HCT116 (cell line): ENCODE measurements at regions not wholly inside any gene's neighbourhood (a gene's known extent, or its start where the extent isn't known, plus 50 kb on each side); places are given as distances from the start of the nearest gene placed in this dataset.

Experiments used
- ATAC-seq: fragments of 200-7000 bp; cut with Tn5 transposase; 2 replicates; pipeline ENCODE4 v1.9.1; 2020; ENCODE audit warnings: mild to moderate bottlenecking, moderate library complexity
- BruUV-seq: library from RNA; stranded (reverse); fragments of 400-500 nt; replicated peaks from 2 replicates; lab custom pipeline; 2021; lab: Mats Ljungman, UMichigan
- CTCF ChIA-PET: fragments of 300-600 bp; sonication (Branson Sonifier 250); formaldehyde crosslinking; loops from one replicate; lab custom pipeline; 2021; ENCODE audit warnings: antibody characterized with exemption; lab: Charles Lee
- POLR2A ChIA-PET: fragments of 300-600, 350-600 bp; sonication (Branson Sonifier 250); formaldehyde crosslinking; loops from one replicate; lab custom pipeline; 2021; ENCODE audit warnings: antibody characterized with exemption; lab: Charles Lee
- RAD21 ChIA-PET, 2 experiments: fragments of 300-600 bp; sonication (Branson Sonifier 250); formaldehyde crosslinking; loops; one replicate each; lab custom pipeline; 2023; ENCODE audit warnings: low total read pairs in 2 of 2; ENCODE audit not compliant: uncharacterized antibody in 2 of 2, unreplicated experiment in 2 of 2, low non-redundant PET in 1 of 2; lab: Charles Lee
- DNase-seq: peaks from one replicate; pipeline ENCODE4 v3.0.0-alpha.2; 2010; ENCODE audit warnings: low read depth, low spot score
- H2AFZ ChIP-seq: fragments of 200-600 bp; shearing (Covaris generic), sonication (generic); 2 replicates; pipeline ENCODE4 v1.6.1; 2017; ENCODE audit warnings: low read depth, mixed run types, mixed read lengths, antibody characterized with exemption, low read length; ENCODE audit not compliant: poor library complexity, severe bottlenecking
- H3K27ac ChIP-seq: 2 replicates; pipeline ENCODE4 v1.5.1; 2012; ENCODE audit warnings: low read depth, low read length
- H3K27me3 ChIP-seq: fragments of 200-600 bp; sonication (generic); 2 replicates; pipeline ENCODE4 v1.6.1; 2016; ENCODE audit warnings: mixed run types, low read length, mixed read lengths; ENCODE audit not compliant: insufficient read depth
- H3K36me3 ChIP-seq, 2 experiments: fragments of 200-500 bp in 1 of 2; fragments of 200-600 bp in 1 of 2; sonication (Bioruptor generic) in 1 of 2; sonication (generic) in 1 of 2; 2 replicates each; pipeline versions ENCODE4 v1.5.1 to v1.6.1; 2014 to 2016; ENCODE audit warnings: low read length in 2 of 2, inconsistent platforms in 1 of 2, mixed read lengths in 1 of 2, mixed run types in 1 of 2; ENCODE audit not compliant: insufficient read depth in 2 of 2, control insufficient read depth in 1 of 2
- H3K4me1 ChIP-seq, 2 experiments: fragments of 200-600 bp in 1 of 2; sonication (generic) in 1 of 2; 2 replicates each; pipeline versions ENCODE4 v1.5.1 to v1.6.1; 2012 to 2017; ENCODE audit warnings: low read length in 2 of 2, inconsistent platforms in 1 of 2, mild to moderate bottlenecking in 1 of 2, mixed read lengths in 1 of 2, mixed run types in 1 of 2, moderate library complexity in 1 of 2; ENCODE audit not compliant: insufficient read depth in 2 of 2, control insufficient read depth in 1 of 2
- H3K4me2 ChIP-seq: fragments of 200-600 bp; sonication (generic); 2 replicates; pipeline ENCODE4 v1.6.1; 2017; ENCODE audit warnings: mixed run types, low read length, mixed read lengths
- H3K4me3 ChIP-seq, 2 experiments: fragments of 200-600 bp in 1 of 2; sonication (generic) in 1 of 2; replicated peaks in 1 of 2; 2 replicates each; pipeline ENCODE4 v1.5.1; 2011 to 2016; ENCODE audit warnings: low read length in 2 of 2, control low read depth in 1 of 2, low read depth in 1 of 2, mild to moderate bottlenecking in 1 of 2, mixed read lengths in 1 of 2, mixed run types in 1 of 2
- H3K79me2 ChIP-seq: fragments of 200-600 bp; sonication (generic); 2 replicates; pipeline ENCODE4 v1.6.1; 2017; ENCODE audit warnings: mild to moderate bottlenecking, mixed run types, low read length, moderate library complexity, mixed read lengths; ENCODE audit not compliant: insufficient read depth
- H3K9ac ChIP-seq: fragments of 200-600 bp; sonication (generic); 2 replicates; pipeline ENCODE4 v1.6.1; 2016; ENCODE audit warnings: low read length, mixed read lengths
- H3K9me2 ChIP-seq: fragments of 200-600 bp; sonication (generic), shearing (Covaris generic); 2 replicates; pipeline ENCODE4 v1.6.1; 2017; ENCODE audit warnings: mixed run types, mild to moderate bottlenecking, moderate library complexity; ENCODE audit not compliant: insufficient read depth
- H3K9me3 ChIP-seq, 2 experiments: fragments of 200-500 bp in 1 of 2; fragments of 200-600 bp in 1 of 2; sonication (Bioruptor generic) in 1 of 2; sonication (generic) in 1 of 2; 2 replicates each; pipeline ENCODE4 v1.6.1; 2014 to 2017; ENCODE audit warnings: low read length in 2 of 2, mixed read lengths in 2 of 2, inconsistent platforms in 1 of 2, low read depth in 1 of 2, mild to moderate bottlenecking in 1 of 2, mixed run types in 1 of 2, moderate library complexity in 1 of 2; ENCODE audit not compliant: control insufficient read depth in 1 of 2, insufficient read depth in 1 of 2
- H4K20me1 ChIP-seq: fragments of 200-600 bp; sonication (generic), shearing (Covaris generic); 2 replicates; pipeline ENCODE4 v1.6.1; 2017; ENCODE audit warnings: mixed run types, mild to moderate bottlenecking, moderate library complexity; ENCODE audit not compliant: insufficient read depth
- CBX3 ChIP-seq: IDR thresholded peaks from 2 replicates; pipeline ENCODE4 v1.6.1; 2012; ENCODE audit warnings: low read depth
- CEBPB ChIP-seq: IDR thresholded peaks from 2 replicates; pipeline ENCODE4 v1.6.1; 2012; ENCODE audit warnings: low read depth
- CTCF ChIP-seq, 3 experiments: fragments of 200-600 bp in 1 of 3; sonication (generic) in 1 of 3; IDR thresholded peaks in 2 of 3; conservative IDR thresholded peaks in 1 of 3; 2 replicates each; pipeline ENCODE4 v1.5.1; 2012 to 2017; ENCODE audit warnings: low read depth in 2 of 3, low read length in 2 of 3, antibody characterized with exemption in 1 of 3, borderline replicate concordance in 1 of 3, control low read depth in 1 of 3, mild to moderate bottlenecking in 1 of 3, mixed read lengths in 1 of 3, mixed run types in 1 of 3, moderate library complexity in 1 of 3; ENCODE audit not compliant: insufficient read depth in 1 of 3
- ELF1 ChIP-seq: IDR thresholded peaks from 2 replicates; pipeline ENCODE4 v1.6.1; 2012; ENCODE audit warnings: low read depth, borderline replicate concordance
- EZH2 ChIP-seq: fragments of 200-600 bp; sonication (generic); IDR thresholded peaks from 2 replicates; pipeline ENCODE4 v1.6.1; 2017; ENCODE audit warnings: antibody characterized with exemption, mixed run types
- EZH2phosphoT487 ChIP-seq: fragments of 200-600 bp; IDR thresholded peaks from 2 replicates; pipeline ENCODE4 v1.6.1; 2018; ENCODE audit warnings: antibody characterized with exemption, borderline replicate concordance
- FOSL1 ChIP-seq: IDR thresholded peaks from 2 replicates; pipeline ENCODE4 v1.6.1; 2012; ENCODE audit warnings: low read depth
- MAX ChIP-seq: IDR thresholded peaks from 2 replicates; pipeline ENCODE4 v1.6.1; 2012
- RAD21 ChIP-seq: IDR thresholded peaks from 2 replicates; pipeline ENCODE4 v1.6.1; 2012; ENCODE audit warnings: low read depth, mild to moderate bottlenecking
- SIN3A ChIP-seq: IDR thresholded peaks from 2 replicates; pipeline ENCODE4 v1.6.1; 2012; ENCODE audit warnings: low read depth
- SRF ChIP-seq: IDR thresholded peaks from 2 replicates; pipeline ENCODE4 v1.6.1; 2012; ENCODE audit warnings: low read depth
- TCF7L2 ChIP-seq: IDR thresholded peaks from 2 replicates; pipeline ENCODE4 v1.7.0; 2011; ENCODE audit warnings: borderline replicate concordance, inconsistent platforms; ENCODE audit not compliant: insufficient read depth, insufficient read length; ENCODE audit errors: extremely low read depth
- YY1 ChIP-seq: IDR thresholded peaks from 2 replicates; pipeline ENCODE4 v1.6.1; 2011; ENCODE audit warnings: low read length, low read depth, moderate library complexity, mild to moderate bottlenecking; ENCODE audit not compliant: insufficient replicate concordance; ENCODE audit errors: extremely low read depth
- ZBTB33 ChIP-seq: IDR thresholded peaks from 2 replicates; pipeline ENCODE4 v1.6.1; 2011; ENCODE audit warnings: mild to moderate bottlenecking, low read length, moderate library complexity; ENCODE audit not compliant: insufficient replicate concordance; ENCODE audit errors: extremely low read depth
- ZFX ChIP-seq: fragments of 450-650 bp; IDR thresholded peaks from 2 replicates; pipeline ENCODE4 v1.6.1; 2017
- ZNF274 ChIP-seq: fragments of 200-500 bp; sonication (Bioruptor generic); IDR thresholded peaks from 2 replicates; pipeline ENCODE4 v1.6.1; 2014; ENCODE audit warnings: mild to moderate bottlenecking, low read depth, low read length, inconsistent platforms
- intact Hi-C: fragments of 100-400 bp; cut with micrococcal nuclease; formaldehyde crosslinking; loops from 2 replicates; pipeline ENCODE4 v1.10.0; 2022

- no TSS peak for BruUV-seq
- ChIA-PET CTCF (no interaction called here), POLR2A (no interaction called here), RAD21 (no interaction called here)
- H3K9me2 ChIP-seq = no peaks in the 10 kb centered on the region
- TF ChIP-seq CTCF (IDR thresholded peaks at IDR 0.05 in 2 of 3, conservative IDR thresholded peaks at IDR 0.05 in 1 of 3; ENCODE audit: borderline replicate concordance in 1 of 3, insufficient read depth in 1 of 3, low read depth in 2 of 3, low read length in 2 of 3) (no peak), MAX (no peak), ZFX (no peak), SRF (no peak), ELF1 (no peak), ZBTB33 (no peak), EZH2 (no peak), YY1 (no peak), RAD21 (no peak), EZH2phosphoT487 (no peak), FOSL1 (no peak), CBX3 (no peak), TCF7L2 (no peak), CEBPB (no peak), SIN3A (no peak), ZNF274 (no peak)
- no peaks in the 10 kb centered on the region for H3K4me1 ChIP-seq
- no peaks in the 10 kb centered on the region for H3K9me3 ChIP-seq
- H4K20me1 ChIP-seq = no peaks in the 10 kb centered on the region
- no peak for DNase-seq
- H3K36me3 ChIP-seq = no peaks in the 10 kb centered on the region
- H3K4me2 ChIP-seq = no peak overlapping the region
- intact Hi-C loops = no loop called here
- no peak overlapping the region for H2AFZ ChIP-seq
- H3K79me2 ChIP-seq = no peaks in the 10 kb centered on the region
- ATAC-seq = no peak
- no peak overlapping the region for H3K27ac ChIP-seq
- no peak overlapping the region for H3K9ac ChIP-seq
- no peak overlapping the region for H3K4me3 ChIP-seq
- H3K27me3 ChIP-seq = peaks cover 26% of the 10 kb centered on the region
These were observed 102.0 kb downstream of the GP2 start for GRCh38 chr16:20225228-20225733.
